ENCODE measurements at regions not wholly inside any gene's neighbourhood (a gene's known extent, or its start where the extent isn't known, plus 50 kb on each side); places are given as distances from the start of the nearest gene placed in this dataset.

GRCh38 chr1:234975941-234976860 lies 152.4 kb downstream of the TOMM20 start (continued):
- TF ChIP-seq EED (CRISPR knock-in tag; IDR thresholded peaks at IDR 0.05), result no peak
- no peak for TF ChIP-seq RELA (CRISPR knock-in tag; IDR thresholded peaks at IDR 0.05)
- no peak for TF ChIP-seq DBP (CRISPR knock-in tag; IDR thresholded peaks at IDR 0.05; ENCODE audit: not compliant biosample characterization)
- no peak for TF ChIP-seq SRSF9 (IDR thresholded peaks at IDR 0.05; ENCODE audit: borderline replicate concordance, insufficient read depth, low read depth, low read length, poor library complexity, severe bottlenecking)
- no peak for TF ChIP-seq DNMT1 (CRISPR knock-in tag; IDR thresholded peaks at IDR 0.05)
- no peak for TF ChIP-seq HOXA5 (CRISPR knock-in tag; IDR thresholded peaks at IDR 0.05)
- TF ChIP-seq ZNF629 (CRISPR knock-in tag; conservative IDR thresholded peaks at IDR 0.05), result peak; percentile 47; the same call in 1 of the 2 replicates
- no peak for TF ChIP-seq NFIB (CRISPR knock-in tag; IDR thresholded peaks at IDR 0.05; ENCODE audit: borderline replicate concordance)
- no peak for TF ChIP-seq ZNF260 (CRISPR knock-in tag; IDR thresholded peaks at IDR 0.05; ENCODE audit: borderline replicate concordance, low read depth)
- TF ChIP-seq ZBTB46 (CRISPR knock-in tag; IDR thresholded peaks at IDR 0.05; ENCODE audit: borderline replicate concordance), result no peak
- TF ChIP-seq ELF3 (CRISPR knock-in tag; IDR thresholded peaks at IDR 0.05), result peak; percentile 68
- TF ChIP-seq ZSCAN21 (CRISPR knock-in tag; IDR thresholded peaks at IDR 0.05; ENCODE audit: borderline replicate concordance), result no peak
- TF ChIP-seq HOXD1 (CRISPR knock-in tag; IDR thresholded peaks at IDR 0.05), result 0 out of 2 replicates have a peak, but pooled peaks have one; percentile 71
- no peak for TF ChIP-seq SALL2 (CRISPR knock-in tag; IDR thresholded peaks at IDR 0.05)
- TF ChIP-seq THYN1 (CRISPR knock-in tag; IDR thresholded peaks at IDR 0.05; ENCODE audit: borderline replicate concordance, low read depth), result no peak
- peak; percentile 65 for TF ChIP-seq THAP11 (CRISPR knock-in tag; IDR thresholded peaks at IDR 0.05)
- no peak for TF ChIP-seq PHF20 (CRISPR knock-in tag; IDR thresholded peaks at IDR 0.05)
- no peak for TF ChIP-seq RNF219 (CRISPR knock-in tag; IDR thresholded peaks at IDR 0.05)
- TF ChIP-seq ZNF792 (CRISPR knock-in tag; IDR thresholded peaks at IDR 0.05), result peak; percentile 60; the same call in 1 of the 2 replicates
- TF ChIP-seq ZNF501 (CRISPR knock-in tag; IDR thresholded peaks at IDR 0.05), result no peak
- TF ChIP-seq ZNF737 (CRISPR knock-in tag; IDR thresholded peaks at IDR 0.05; ENCODE audit: borderline replicate concordance), result no peak
